ENCODE measurements at regions not wholly inside any gene's neighbourhood (a gene's known extent, or its start where the extent isn't known, plus 50 kb on each side); places are given as distances from the start of the nearest gene placed in this dataset.

DNA sequence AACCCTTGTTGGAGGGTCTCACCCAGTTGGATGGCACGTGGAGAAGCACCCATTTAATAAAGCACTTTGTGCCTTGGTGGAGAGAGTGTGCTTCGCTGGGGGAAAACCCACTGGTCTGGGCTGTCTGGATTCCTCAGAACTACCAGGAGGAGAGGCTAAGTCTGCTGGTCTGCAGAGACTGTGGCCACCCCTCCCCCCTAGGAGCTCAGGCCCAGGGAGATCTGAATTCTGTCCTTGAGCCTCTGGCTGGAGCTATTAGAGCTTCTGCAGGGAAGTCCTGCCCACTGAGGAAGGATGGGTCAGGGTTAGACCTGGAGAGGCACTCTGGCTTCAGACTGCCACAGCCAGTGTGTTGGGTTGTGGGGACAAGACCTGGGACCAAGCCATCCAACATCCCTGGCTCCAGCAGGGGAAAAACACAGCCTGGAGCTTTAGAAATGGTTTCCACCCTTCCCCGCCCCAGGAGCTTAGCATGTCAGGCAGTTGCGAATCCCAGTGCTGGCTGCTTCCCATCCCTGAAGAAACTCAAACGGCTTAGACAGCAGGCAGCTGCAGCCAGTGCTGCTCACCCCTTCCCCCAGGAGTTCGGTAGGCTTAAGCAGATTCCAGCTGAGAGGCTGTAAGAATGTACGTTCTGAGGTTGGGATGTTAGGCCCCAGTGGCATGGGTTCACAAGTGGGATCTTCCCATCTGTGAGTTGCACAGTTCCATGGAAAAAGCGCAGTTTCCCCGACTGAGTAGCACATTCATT lies 288.3 kb downstream of the TGFB2 start (continued):
- no peak for TF ChIP-seq STAT6 (CRISPR knock-in tag; IDR thresholded peaks at IDR 0.05; ENCODE audit: borderline replicate concordance)

DNA sequence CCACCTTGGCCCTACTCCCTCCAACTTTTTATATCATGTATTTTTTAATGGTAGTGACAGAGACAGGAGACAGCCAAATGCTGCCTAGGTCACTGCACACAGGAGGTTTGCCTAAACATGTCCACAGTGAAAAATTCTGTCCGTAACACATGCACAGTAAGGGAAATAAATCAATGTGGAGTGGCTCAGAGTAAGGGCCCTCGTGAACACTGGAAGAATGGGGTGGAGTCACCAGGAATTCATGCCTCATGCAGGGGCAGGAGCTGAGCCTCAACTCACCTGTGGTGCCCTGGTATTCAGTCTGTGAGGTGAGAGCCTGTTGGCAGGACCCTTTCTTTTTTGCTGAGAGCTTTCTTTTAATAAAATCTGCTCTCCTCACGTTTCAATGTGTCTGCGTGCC lies 289.1 kb downstream of the TGFB2 start:
- H3K4me2 ChIP-seq (ENCODE audit: low read depth, low read length) = no peak overlapping the region
- ATAC-seq = no peak
- TF ChIP-seq ZNF331 (CRISPR knock-in tag; IDR thresholded peaks at IDR 0.05) (no peak), ZNF605 (CRISPR knock-in tag; IDR thresholded peaks at IDR 0.05) (no peak), DPF2 (CRISPR knock-in tag; IDR thresholded peaks at IDR 0.05; ENCODE audit: borderline replicate concordance, low read depth) (no peak), HNRNPL (IDR thresholded peaks at IDR 0.05; ENCODE audit: low read depth, low read length) (no peak), GLMP (CRISPR knock-in tag; IDR thresholded peaks at IDR 0.05; ENCODE audit: borderline replicate concordance) (no peak), NPAS2 (CRISPR knock-in tag; IDR thresholded peaks at IDR 0.05; ENCODE audit: borderline replicate concordance) (no peak), MAFG (CRISPR knock-in tag; IDR thresholded peaks at IDR 0.05) (no peak), FOXA1 (IDR thresholded peaks at IDR 0.05) (no peak), FOXA1 (CRISPR knock-in tag; IDR thresholded peaks at IDR 0.05) (no peak), MXI1 (IDR thresholded peaks at IDR 0.05; ENCODE audit: borderline replicate concordance, low read depth, low read length) (no peak)
- BruUV-seq (replicated peaks) = no TSS peak
- in situ Hi-C loops (cut with HindIII; ENCODE audit: extremely low pct_ligation_motif_present, low pct_unique_long_range_greater_than_20kb) = no loop called here
- intact Hi-C loops (cut with micrococcal nuclease; ENCODE audit: unreplicated experiment) = no loop called here
- no peaks in the 10 kb centered on the region for H4K20me1 ChIP-seq (ENCODE audit: insufficient read depth, low read length)
- H3K79me2 ChIP-seq (ENCODE audit: insufficient read depth, low read length) = no peaks in the 10 kb centered on the region
- 23% methylated on average over 4 of the region's 4 CpGs for WGBS (ENCODE audit: low lambda C conversion rate)
- no peak for DNase-seq (ENCODE audit: low spot score)
- H3K27ac ChIP-seq (ENCODE audit: extremely low read length, insufficient read depth, low read length) = no peak overlapping the region
- H3K36me3 ChIP-seq (replicated peaks in 1 of 2; ENCODE audit: control insufficient read depth in 1 of 2, insufficient read depth in 2 of 2, low read length in 2 of 2) = no peaks in the 10 kb centered on the region
- no peak overlapping the region for H2AFZ ChIP-seq (ENCODE audit: low read length)
- H3K9ac ChIP-seq (ENCODE audit: insufficient read depth, low read depth, low read length) = no peak overlapping the region
- H3K4me3 ChIP-seq (replicated peaks in 1 of 3; ENCODE audit: insufficient read depth in 1 of 3, low read depth in 2 of 3, low read length in 3 of 3) = no peak overlapping the region
- H3K4me1 ChIP-seq (ENCODE audit: insufficient read depth, low read length) = no peaks in the 10 kb centered on the region
- no peaks in the 10 kb centered on the region for H3K9me3 ChIP-seq (ENCODE audit: low read length)
- ChIA-PET CTCF (ENCODE audit: low intra/inter-chr PET ratio, low total read pairs) (no interaction called here), POLR2A (no interaction called here)
- no peaks in the 10 kb centered on the region; a peak in 1 of 5 replicates for H3K27me3 ChIP-seq (ENCODE audit: control insufficient read depth in 1 of 2, insufficient read depth in 2 of 2, low read length in 2 of 2)
- FAIRE-seq = no peak

Data from HepG2 (cell line).